ENCODE measurements at regions not wholly inside any gene's neighbourhood (a gene's known extent, or its start where the extent isn't known, plus 50 kb on each side); places are given as distances from the start of the nearest gene placed in this dataset.

DNA sequence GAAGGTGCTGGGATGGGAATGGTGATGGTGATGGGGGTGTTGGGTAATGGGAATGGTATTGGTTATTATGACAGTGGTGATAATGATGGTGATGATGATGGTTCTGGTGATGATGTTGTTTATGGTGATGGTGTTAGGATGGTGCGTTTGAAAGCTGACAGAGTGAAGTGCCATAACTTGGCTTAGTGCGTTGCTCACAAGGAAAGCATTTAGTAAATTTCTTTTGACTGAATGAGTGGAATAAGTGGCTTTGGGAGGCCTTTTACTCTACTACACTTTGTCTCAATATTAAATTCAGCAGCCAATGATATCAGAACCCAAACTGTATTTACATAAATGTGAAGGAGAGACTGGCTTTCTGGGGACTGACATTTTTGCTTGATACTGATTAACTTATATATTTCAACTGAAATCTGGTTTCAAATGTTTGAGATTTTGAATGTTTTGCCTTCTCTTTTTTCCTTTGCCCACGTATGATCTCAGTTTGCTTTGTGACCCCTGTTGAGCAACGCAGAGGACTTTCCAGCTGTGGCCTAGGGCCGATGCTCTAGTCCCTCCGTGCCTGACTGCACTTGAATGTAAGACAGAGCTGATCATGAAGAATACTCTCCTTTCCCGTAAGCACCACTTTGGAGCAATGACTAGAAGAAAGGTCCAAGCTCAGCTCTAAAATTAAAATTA lies 128.5 kb upstream of the SH3BP4 start:
- Histone ChIP-seq H2AFZ (ENCODE audit: low read length) (no peak overlapping the region), H4K91ac (ENCODE audit: insufficient read length, low read depth, low read length) (no peak overlapping the region), H3K9me3 (ENCODE audit: control insufficient read depth, low read depth, low read length) (no peaks in the 10 kb centered on the region), H3K79me2 (ENCODE audit: insufficient read depth, low read length) (no peaks in the 10 kb centered on the region), H3K27ac (ENCODE audit: insufficient read length, low read depth, low read length) (no peak overlapping the region), H3K4me1 (ENCODE audit: insufficient read depth, low read length) (no peaks in the 10 kb centered on the region), H3K79me1 (ENCODE audit: insufficient read depth, low read depth, low read length, poor library complexity, severe bottlenecking) (no peaks in the 10 kb centered on the region), H3K27me3 (ENCODE audit: insufficient read depth, low read length) (no peaks in the 10 kb centered on the region), H2BK20ac (ENCODE audit: low read depth, low read length, poor library complexity, severe bottlenecking) (no peak overlapping the region), H2BK120ac (ENCODE audit: low read depth, low read length, poor library complexity, severe bottlenecking) (no peak overlapping the region), H4K8ac (replicated peaks; ENCODE audit: insufficient read length, low read depth, low read length) (no peak overlapping the region), H4K20me1 (ENCODE audit: control insufficient read depth, insufficient read depth, insufficient read length) (no peaks in the 10 kb centered on the region), H3K14ac (ENCODE audit: insufficient read depth, low read length) (no peak overlapping the region), H2BK15ac (ENCODE audit: low read depth, low read length) (no peak overlapping the region), H3K9ac (ENCODE audit: extremely low read depth, insufficient read length, low read length) (no peak overlapping the region), H4K5ac (ENCODE audit: insufficient read length, low read depth, low read length) (no peak overlapping the region), H3T11ph (ENCODE audit: low read length) (no peak overlapping the region), H3K4ac (ENCODE audit: low read depth, low read length) (no peak overlapping the region), H2BK12ac (ENCODE audit: insufficient read length, low read depth, low read length) (no peak overlapping the region), H3K18ac (ENCODE audit: insufficient read length, low read depth, low read length) (no peak overlapping the region), H3K4me2 (ENCODE audit: insufficient read depth, insufficient read length, low read length) (no peak overlapping the region), H3K23ac (ENCODE audit: insufficient read length, low read depth, low read length) (no peak overlapping the region), H2BK5ac (ENCODE audit: insufficient read length, low read length) (no peak overlapping the region), H3K23me2 (ENCODE audit: insufficient read length, low read depth, low read length, poor library complexity, severe bottlenecking) (no peaks in the 10 kb centered on the region), H3K56ac (ENCODE audit: insufficient read length, low read depth, low read length) (no peak overlapping the region), H2AK5ac (ENCODE audit: insufficient read length, low read length) (no peak overlapping the region)
- no peak for DNase-seq
- no CpG with 5 or more reads among the region's 7 CpGs for WGBS (ENCODE audit: extremely low coverage, insufficient read length, low lambda C conversion rate)
- H3K4me3 Mint-ChIP-seq: no peak overlapping the region
- TF ChIP-seq, protein P1, sequence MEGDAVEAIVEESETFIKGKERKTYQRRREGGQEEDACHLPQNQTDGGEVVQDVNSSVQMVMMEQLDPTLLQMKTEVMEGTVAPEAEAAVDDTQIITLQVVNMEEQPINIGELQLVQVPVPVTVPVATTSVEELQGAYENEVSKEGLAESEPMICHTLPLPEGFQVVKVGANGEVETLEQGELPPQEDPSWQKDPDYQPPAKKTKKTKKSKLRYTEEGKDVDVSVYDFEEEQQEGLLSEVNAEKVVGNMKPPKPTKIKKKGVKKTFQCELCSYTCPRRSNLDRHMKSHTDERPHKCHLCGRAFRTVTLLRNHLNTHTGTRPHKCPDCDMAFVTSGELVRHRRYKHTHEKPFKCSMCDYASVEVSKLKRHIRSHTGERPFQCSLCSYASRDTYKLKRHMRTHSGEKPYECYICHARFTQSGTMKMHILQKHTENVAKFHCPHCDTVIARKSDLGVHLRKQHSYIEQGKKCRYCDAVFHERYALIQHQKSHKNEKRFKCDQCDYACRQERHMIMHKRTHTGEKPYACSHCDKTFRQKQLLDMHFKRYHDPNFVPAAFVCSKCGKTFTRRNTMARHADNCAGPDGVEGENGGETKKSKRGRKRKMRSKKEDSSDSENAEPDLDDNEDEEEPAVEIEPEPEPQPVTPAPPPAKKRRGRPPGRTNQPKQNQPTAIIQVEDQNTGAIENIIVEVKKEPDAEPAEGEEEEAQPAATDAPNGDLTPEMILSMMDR (conservative IDR thresholded peaks at IDR 0.05): no peak
- H3K4me1 Mint-ChIP-seq: peaks cover 3 to 19% of the 10 kb centered on the region in 2 experiments
- H3K9me3 Mint-ChIP-seq: no peaks in the 10 kb centered on the region
- H3K36me3 Mint-ChIP-seq (ENCODE audit: insufficient read depth in 1 of 3, low read depth in 3 of 3): no peaks in the 10 kb centered on the region
- no peaks in the 10 kb centered on the region for H3K27me3 Mint-ChIP-seq (ENCODE audit: low read depth)
- H3K27ac Mint-ChIP-seq: no peak overlapping the region
